Left forelimb (tissue), 1 donor: ENCODE measurements at regions not wholly inside any gene's neighbourhood (a gene's known extent, or its start where the extent isn't known, plus 50 kb on each side); places are given as distances from the start of the nearest gene placed in this dataset.

ENCODE experiments used
- DNase-seq: peaks from one replicate; pipeline ENCODE4 v3.0.0-alpha.2; 2018; ENCODE audit warnings: low spot score

DNA sequence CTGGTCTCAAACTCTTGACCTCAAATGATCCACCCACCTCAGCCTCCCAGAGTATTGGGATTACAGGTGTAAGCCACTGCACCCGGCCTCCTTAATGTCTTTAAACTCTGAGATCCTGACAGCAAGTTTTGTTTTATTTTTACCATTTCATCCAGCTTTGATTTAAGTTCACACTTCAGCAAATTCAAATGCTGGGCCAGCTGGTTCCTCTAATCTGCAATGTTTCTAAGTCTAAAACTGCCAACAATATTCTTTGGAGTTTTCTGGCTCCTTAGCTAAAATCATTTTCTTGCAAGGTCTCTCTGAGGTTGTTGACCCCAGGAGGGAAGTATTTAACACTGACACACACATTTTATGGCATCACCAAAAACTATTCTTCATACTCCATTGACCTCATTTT is 72.0 kb upstream of the COL24A1 start:
- DNase-seq: no peak

DNA sequence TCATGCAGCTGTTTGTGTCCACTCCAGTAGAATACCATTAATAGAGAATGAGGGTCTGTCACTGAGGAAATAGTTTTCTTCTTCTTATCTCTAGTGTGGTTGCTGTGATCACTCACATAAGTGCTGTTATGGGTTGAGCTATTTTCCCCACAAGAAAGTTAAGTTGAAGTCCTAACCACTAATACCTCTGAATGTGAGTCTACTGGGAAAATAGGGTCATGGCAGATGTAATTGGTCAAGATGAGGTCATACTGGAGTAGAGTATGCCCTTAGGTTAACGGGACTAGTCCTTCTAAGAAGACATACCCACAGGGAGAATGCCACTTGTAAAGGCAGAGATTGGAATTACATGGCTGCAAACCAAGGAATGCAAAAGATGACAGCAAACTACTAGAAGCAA is 70.5 kb upstream of the COL24A1 start:
- no peak for DNase-seq

DNA sequence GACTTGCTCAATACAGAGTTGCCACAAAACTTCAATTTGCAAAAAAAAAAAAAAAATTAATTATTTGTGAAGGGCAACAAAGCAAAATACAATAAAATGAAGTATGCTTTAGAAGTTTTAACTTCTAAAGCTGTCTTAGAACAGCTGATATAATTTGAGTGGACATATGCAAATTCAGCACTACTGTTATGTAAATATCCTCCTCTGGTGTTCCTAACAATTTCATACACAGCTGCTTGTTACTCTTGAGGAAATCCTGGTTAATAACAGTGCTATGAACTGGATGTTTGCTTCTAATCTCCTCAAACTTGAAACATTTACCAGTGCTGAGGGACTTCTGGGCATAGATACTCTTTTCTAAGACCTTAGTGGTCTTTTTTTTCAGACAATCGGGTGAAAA is 69.6 kb upstream of the COL24A1 start:
- DNase-seq: no peak

DNA sequence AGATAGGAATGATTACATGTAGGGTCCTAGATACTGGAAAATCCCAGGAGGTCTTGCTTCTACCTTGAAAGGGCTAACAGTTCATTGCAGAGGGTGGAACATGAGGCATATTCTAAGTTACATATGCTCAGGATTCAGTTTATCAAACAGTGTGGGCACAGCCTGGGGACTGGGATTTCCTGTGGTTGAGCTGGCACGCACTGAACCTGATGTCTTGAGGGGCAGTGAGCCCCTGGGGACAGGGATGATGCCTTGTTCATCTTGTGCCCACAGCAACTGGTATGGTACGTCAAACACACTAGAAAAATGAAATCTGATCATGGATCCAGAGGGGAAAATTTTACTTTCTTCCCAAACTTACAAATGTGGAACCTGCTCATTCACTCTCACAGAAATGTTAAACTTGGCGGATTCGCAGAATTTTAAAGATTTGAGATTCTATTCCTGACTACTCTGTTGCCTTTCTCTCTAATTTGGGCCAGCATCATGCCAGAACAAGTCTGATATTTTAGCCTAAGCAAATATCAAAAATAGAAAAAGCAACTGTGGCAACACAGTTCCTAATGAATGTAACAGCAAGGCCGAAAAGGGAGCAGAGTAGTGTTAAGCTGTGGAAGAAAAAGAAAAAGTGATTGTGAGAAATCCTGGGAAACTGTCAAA is 68.2 kb upstream of the COL24A1 start:
- no peak for DNase-seq

GRCh38 chr1:86218859-86219258 is 62.3 kb upstream of the COL24A1 start:
- no peak for DNase-seq

DNA sequence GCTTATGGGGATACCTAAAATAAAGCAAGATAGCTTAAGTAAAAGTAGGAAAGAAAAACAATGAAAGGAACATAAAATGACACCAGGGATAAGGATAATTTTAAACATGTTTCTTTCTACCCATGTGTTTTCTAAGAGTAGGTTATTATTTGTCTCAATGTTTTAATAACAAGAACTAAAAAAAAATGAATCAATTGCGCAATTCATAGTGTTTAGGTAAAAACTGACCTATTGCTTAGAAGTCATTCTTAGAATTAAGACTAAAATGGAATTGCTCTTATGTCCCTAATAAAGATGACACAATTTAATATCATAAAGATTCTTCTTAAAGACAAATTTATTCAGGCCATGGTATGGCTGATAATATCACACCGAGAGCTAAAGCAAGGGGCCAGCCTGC is 58.0 kb upstream of the COL24A1 start:
- DNase-seq: no peak

DNA sequence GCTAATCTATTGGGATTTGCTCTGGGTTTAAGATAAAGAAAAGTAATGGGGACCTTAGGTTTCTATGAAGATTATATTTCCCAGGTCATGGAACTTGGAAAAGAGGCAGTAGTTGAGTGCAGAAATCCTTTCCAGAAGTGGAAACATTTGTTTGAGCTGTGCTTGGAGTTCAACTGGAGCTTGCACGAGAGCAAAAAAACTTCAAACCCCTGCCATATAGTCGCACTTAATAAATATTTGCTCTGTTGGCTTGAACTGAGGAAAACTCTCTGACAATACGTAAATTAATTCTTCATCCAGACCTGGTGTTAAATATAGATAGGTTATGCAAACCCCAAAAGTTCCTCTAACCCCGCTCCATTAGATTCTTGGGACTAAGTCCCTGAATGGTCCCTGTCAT is 52.8 kb upstream of the COL24A1 start:
- DNase-seq: no peak

DNA sequence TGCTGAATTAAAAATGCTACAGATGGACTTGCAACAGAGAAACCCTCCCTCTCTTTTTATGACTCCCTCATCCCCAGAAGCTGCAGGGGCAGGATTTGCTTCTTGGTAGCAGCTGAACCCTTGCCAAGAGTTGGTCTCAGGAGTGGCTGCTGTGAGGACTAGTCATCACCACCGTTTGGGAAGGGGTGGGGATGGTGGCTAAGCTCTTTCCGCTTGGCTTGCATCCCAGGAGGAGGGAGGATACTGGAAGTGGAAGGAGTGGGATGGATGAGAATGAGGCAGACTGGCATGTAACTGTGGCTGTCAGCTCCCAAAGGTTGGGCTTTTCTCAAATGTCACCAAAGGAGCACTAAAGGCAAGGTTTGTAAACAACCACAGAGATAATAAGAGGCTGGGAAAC is 50.8 kb upstream of the COL24A1 start:
- peak; percentile 81 for DNase-seq
